ENCODE measurements at regions not wholly inside any gene's neighbourhood (a gene's known extent, or its start where the extent isn't known, plus 50 kb on each side); places are given as distances from the start of the nearest gene placed in this dataset.

- Histone ChIP-seq H4K20me1 (ENCODE audit: low read depth, low read length) (no peaks in the 10 kb centered on the region), H2AFZ (ENCODE audit: low read depth, low read length, severe bottlenecking) (no peak overlapping the region), H3K9ac (ENCODE audit: low read length) (no peak overlapping the region)
These were observed 278.0 kb downstream of the CCSER2 start for GRCh38 chr10:84606428-84606827.

GRCh38 chr10:84607044-84607443 is 278.7 kb downstream of the CCSER2 start:
- no peak overlapping the region for H3K4me3 ChIP-seq (ENCODE audit: insufficient read depth, low read length, poor library complexity, severe bottlenecking)
- no peak for TF ChIP-seq CTCF (IDR thresholded peaks at IDR 0.05; ENCODE audit: insufficient read depth, low read length, poor library complexity, severe bottlenecking)
- no peak for TF ChIP-seq EZH2phosphoT487 (conservative IDR thresholded peaks at IDR 0.05; ENCODE audit: low read length)
- H4K20me1 ChIP-seq (ENCODE audit: low read depth, low read length) = no peaks in the 10 kb centered on the region
- no peaks in the 10 kb centered on the region for H3F3A ChIP-seq (ENCODE audit: insufficient read depth)
- no peak overlapping the region for H3K27ac ChIP-seq (ENCODE audit: low read depth, low read length)
- no peak overlapping the region for H3K9ac ChIP-seq (ENCODE audit: low read length)
- H3K36me3 ChIP-seq (ENCODE audit: low read length) = no peaks in the 10 kb centered on the region
- H2AFZ ChIP-seq (ENCODE audit: low read depth, low read length, severe bottlenecking) = no peak overlapping the region
- H3K79me2 ChIP-seq (ENCODE audit: insufficient read depth, low read length) = no peaks in the 10 kb centered on the region
- no peaks in the 10 kb centered on the region for H3K9me2 ChIP-seq (replicated peaks; ENCODE audit: insufficient read depth, low read length)
- no peaks in the 10 kb centered on the region for H3K27me3 ChIP-seq (ENCODE audit: low read length)
- H3K4me2 ChIP-seq (ENCODE audit: low read depth, low read length, poor library complexity, severe bottlenecking) = no peak overlapping the region
- no peaks in the 10 kb centered on the region for H3K9me3 ChIP-seq (ENCODE audit: insufficient read depth, low read length)

More at GRCh38 chr10:84606428-84606827, 278.0 kb downstream of the CCSER2 start:
- no peaks in the 10 kb centered on the region for H3K36me3 ChIP-seq (ENCODE audit: low read length)
- H3K27me3 ChIP-seq (ENCODE audit: low read length) = no peaks in the 10 kb centered on the region
- H3K4me2 ChIP-seq (ENCODE audit: low read depth, low read length, poor library complexity, severe bottlenecking) = no peak overlapping the region
- no peaks in the 10 kb centered on the region for H3K9me2 ChIP-seq (replicated peaks; ENCODE audit: insufficient read depth, low read length)
- H3K27ac ChIP-seq (ENCODE audit: low read depth, low read length) = no peak overlapping the region
- no peaks in the 10 kb centered on the region for H3K9me3 ChIP-seq (ENCODE audit: insufficient read depth, low read length)
- no peaks in the 10 kb centered on the region for H3K79me2 ChIP-seq (ENCODE audit: insufficient read depth, low read length)
- no peak overlapping the region for H3K4me3 ChIP-seq (ENCODE audit: insufficient read depth, low read length, poor library complexity, severe bottlenecking)
- TF ChIP-seq EZH2phosphoT487 (conservative IDR thresholded peaks at IDR 0.05; ENCODE audit: low read length) (no peak), CTCF (IDR thresholded peaks at IDR 0.05; ENCODE audit: insufficient read depth, low read length, poor library complexity, severe bottlenecking) (no peak)
- H3F3A ChIP-seq (ENCODE audit: insufficient read depth) = no peaks in the 10 kb centered on the region

- Histone ChIP-seq H3K4me2 (ENCODE audit: low read depth, low read length, poor library complexity, severe bottlenecking) (no peak overlapping the region), H3K9me3 (ENCODE audit: insufficient read depth, low read length) (no peaks in the 10 kb centered on the region), H2AFZ (ENCODE audit: low read depth, low read length, severe bottlenecking) (no peak overlapping the region), H3F3A (ENCODE audit: insufficient read depth) (no peaks in the 10 kb centered on the region), H3K27ac (ENCODE audit: low read depth, low read length) (no peak overlapping the region), H3K9ac (ENCODE audit: low read length) (no peak overlapping the region), H3K9me2 (replicated peaks; ENCODE audit: insufficient read depth, low read length) (no peaks in the 10 kb centered on the region), H4K20me1 (ENCODE audit: low read depth, low read length) (no peaks in the 10 kb centered on the region), H3K36me3 (ENCODE audit: low read length) (no peaks in the 10 kb centered on the region), H3K79me2 (ENCODE audit: insufficient read depth, low read length) (no peaks in the 10 kb centered on the region), H3K27me3 (ENCODE audit: low read length) (no peaks in the 10 kb centered on the region), H3K4me3 (ENCODE audit: insufficient read depth, low read length, poor library complexity, severe bottlenecking) (no peak overlapping the region)
- TF ChIP-seq EZH2phosphoT487 (conservative IDR thresholded peaks at IDR 0.05; ENCODE audit: low read length) (no peak), CTCF (IDR thresholded peaks at IDR 0.05; ENCODE audit: insufficient read depth, low read length, poor library complexity, severe bottlenecking) (no peak)
These were observed 279.1 kb downstream of the CCSER2 start for GRCh38 chr10:84607523-84607922.
